ENCODE measurements at regions not wholly inside any gene's neighbourhood (a gene's known extent, or its start where the extent isn't known, plus 50 kb on each side); places are given as distances from the start of the nearest gene placed in this dataset.

DNA sequence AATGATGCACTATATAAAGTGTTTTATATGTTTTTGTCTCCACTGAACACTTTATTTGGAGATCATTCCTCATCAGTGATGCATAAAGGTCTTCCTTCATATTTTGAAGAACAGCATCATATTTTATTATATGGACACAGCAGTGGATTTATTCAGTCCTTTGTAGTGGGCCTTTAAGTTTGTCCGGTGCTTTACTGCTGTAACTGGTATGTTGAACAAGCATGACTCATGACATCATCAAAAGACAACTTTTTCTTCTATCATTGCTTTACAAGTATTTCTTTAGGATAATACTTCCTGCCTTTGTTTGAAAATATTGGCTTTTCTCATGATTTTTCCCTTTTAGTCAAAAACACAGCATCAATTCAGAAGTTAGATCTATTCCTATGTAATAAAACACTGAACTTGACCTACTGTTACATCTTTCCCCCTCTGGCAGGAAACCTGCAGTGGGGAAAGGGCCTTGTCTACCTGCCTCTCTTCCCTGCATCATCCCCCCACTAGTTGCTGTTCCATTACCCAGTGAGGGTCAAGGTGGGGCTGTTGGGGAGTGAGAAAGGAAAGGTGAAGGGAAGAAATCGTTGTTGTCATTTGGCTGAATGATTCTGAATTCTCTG, 241.2 kb downstream of the CYP26B1 start:
- TF ChIP-seq CTCF (conservative IDR thresholded peaks at IDR 0.05; ENCODE audit: low read depth, low read length) (no peak), EZH2 (IDR thresholded peaks at IDR 0.05; ENCODE audit: borderline replicate concordance, low read depth, low read length, poor library complexity, severe bottlenecking) (no peak)

Data from A673 (cell line).